Left renal pelvis (tissue), 4 donors: ENCODE measurements at regions not wholly inside any gene's neighbourhood (a gene's known extent, or its start where the extent isn't known, plus 50 kb on each side); places are given as distances from the start of the nearest gene placed in this dataset.

Experiments used
- DNase-seq, 4 donors: peaks; one replicate each; pipeline ENCODE4 v3.0.0-alpha.2; 2013; ENCODE audit warnings: low read depth in 4 of 4, low spot score in 3 of 4

GRCh38 chr3:168909260-168909659, 754.3 kb downstream of the MECOM start:
- DNase-seq = no peak

GRCh38 chr3:168895419-168895818, 768.1 kb downstream of the MECOM start:
- no peak for DNase-seq

GRCh38 chr3:168894214-168894613, 769.3 kb downstream of the MECOM start:
- no peak for DNase-seq

- DNase-seq = no peak
These were observed 773.8 kb downstream of the MECOM start for GRCh38 chr3:168889666-168890065.

- DNase-seq = no peak
These were observed 774.7 kb downstream of the MECOM start for GRCh38 chr3:168888781-168889180.

GRCh38 chr3:168885028-168885427, 778.5 kb downstream of the MECOM start:
- no peak for DNase-seq

GRCh38 chr3:168884353-168884903, 779.1 kb downstream of the MECOM start:
- no peak for DNase-seq

- DNase-seq = no peak
These were observed 780.4 kb downstream of the MECOM start for GRCh38 chr3:168883145-168883544.

GRCh38 chr3:168881804-168882203, 781.7 kb downstream of the MECOM start:
- no peak for DNase-seq

- no peak for DNase-seq
These were observed 782.9 kb upstream of the GOLIM4 start for GRCh38 chr3:168878655-168879054.

- DNase-seq = peak in 1 of 4 donors; percentile 41
These were observed 782.2 kb upstream of the GOLIM4 start for GRCh38 chr3:168877899-168878298.

GRCh38 chr3:168876346-168877035, 780.8 kb upstream of the GOLIM4 start:
- no peak for DNase-seq

GRCh38 chr3:168872826-168873225, 777.1 kb upstream of the GOLIM4 start:
- DNase-seq = no peak

- no peak for DNase-seq
These were observed 775.2 kb upstream of the GOLIM4 start for GRCh38 chr3:168870892-168871291.

GRCh38 chr3:168865022-168865551, 769.4 kb upstream of the GOLIM4 start:
- no peak for DNase-seq

GRCh38 chr3:168864107-168865021, 768.6 kb upstream of the GOLIM4 start:
- no peak for DNase-seq

GRCh38 chr3:168863561-168863960, 767.8 kb upstream of the GOLIM4 start:
- DNase-seq = no peak

- DNase-seq = no peak
These were observed 766.7 kb upstream of the GOLIM4 start for GRCh38 chr3:168862466-168862865.

GRCh38 chr3:168860592-168860991, 764.9 kb upstream of the GOLIM4 start:
- DNase-seq = no peak

- no peak for DNase-seq
These were observed 764.3 kb upstream of the GOLIM4 start for GRCh38 chr3:168860028-168860427.

- no peak for DNase-seq
These were observed 763.9 kb upstream of the GOLIM4 start for GRCh38 chr3:168859574-168859973.
